Spinal cord (tissue), 9 donors: ENCODE measurements at regions not wholly inside any gene's neighbourhood (a gene's known extent, or its start where the extent isn't known, plus 50 kb on each side); places are given as distances from the start of the nearest gene placed in this dataset.
A peak's percentile ranks its signal among the peaks of the same experiment; 100 is the strongest.

Source experiments
- DNase-seq, 6 donors: peaks; one replicate each; pipeline versions ENCODE4 v3.0.0 to v3.0.0-alpha.2; 2013 to 2015; ENCODE audit warnings: low spot score in 6 of 6, low read depth in 4 of 6
- H3K27ac ChIP-seq: one replicate; pipeline ENCODE4 v1.5.1; 2013; ENCODE audit warnings: low read depth, low read length, control low read depth
- H3K27me3 ChIP-seq: one replicate; pipeline ENCODE4 v1.6.1; 2013; ENCODE audit warnings: low read length; ENCODE audit not compliant: control insufficient read depth, insufficient read depth
- H3K36me3 ChIP-seq: one replicate; pipeline ENCODE4 v1.6.1; 2013; ENCODE audit warnings: low read length; ENCODE audit not compliant: control insufficient read depth, insufficient read depth
- H3K4me1 ChIP-seq: one replicate; pipeline ENCODE4 v1.6.1; 2013; ENCODE audit warnings: low read length; ENCODE audit not compliant: control insufficient read depth, insufficient read depth
- H3K4me3 ChIP-seq: one replicate; pipeline ENCODE4 v1.5.1; 2013; ENCODE audit warnings: low read depth, low read length, control low read depth
- H3K9me3 ChIP-seq: one replicate; pipeline ENCODE4 v1.6.1; 2013; ENCODE audit warnings: low read length; ENCODE audit not compliant: control insufficient read depth, insufficient read depth
- WGBS: methylation state at CpG from one replicate; pipeline ENCODE4 v1.1.5; 2013; ENCODE audit warnings: missing lambda C conversion rate; ENCODE audit not compliant: insufficient coverage; 5-methylcytosine and 5-hydroxymethylcytosine counted together
- donor health status: healthy.

- WGBS = no CpG with 5 or more reads among the region's 1 CpG
- Histone ChIP-seq H3K9me3 (no peaks in the 10 kb centered on the region), H3K36me3 (no peaks in the 10 kb centered on the region), H3K27ac (no peak overlapping the region), H3K27me3 (no peaks in the 10 kb centered on the region), H3K4me1 (no peaks in the 10 kb centered on the region), H3K4me3 (no peak overlapping the region)
- DNase-seq = no peak
Measured at GRCh38 chr2:66903183-66903582, 468.3 kb downstream of the MEIS1 start.

GRCh38 chr2:66903745-66904465, 469.0 kb downstream of the MEIS1 start:
- Histone ChIP-seq H3K9me3 (no peaks in the 10 kb centered on the region), H3K36me3 (no peaks in the 10 kb centered on the region), H3K4me3 (no peak overlapping the region), H3K27me3 (no peaks in the 10 kb centered on the region), H3K27ac (no peak overlapping the region), H3K4me1 (no peaks in the 10 kb centered on the region)
- 87% methylated on average over 8 of the region's 9 CpGs for WGBS
- peak in 1 of 6 donors; percentile 42 for DNase-seq

- no peak for DNase-seq
- no peaks in the 10 kb centered on the region for H3K36me3 ChIP-seq
Measured at GRCh38 chr2:66915237-66915636, 480.3 kb downstream of the MEIS1 start.

GRCh38 chr2:66919286-66919685, 477.8 kb upstream of the ETAA1 start:
- no peaks in the 10 kb centered on the region for H3K4me1 ChIP-seq
- H3K27ac ChIP-seq = no peak overlapping the region
- H3K4me3 ChIP-seq = no peak overlapping the region
- no peaks in the 10 kb centered on the region for H3K27me3 ChIP-seq
- DNase-seq = no peak
- whole genome bisulfite sequencing = no CpG with 5 or more reads among the region's 1 CpG
- H3K36me3 ChIP-seq = no peaks in the 10 kb centered on the region
- H3K9me3 ChIP-seq = no peaks in the 10 kb centered on the region

More at GRCh38 chr2:66915237-66915636, 480.3 kb downstream of the MEIS1 start:
- H3K27ac ChIP-seq = no peak overlapping the region
- no peaks in the 10 kb centered on the region for H3K27me3 ChIP-seq
- H3K4me3 ChIP-seq = no peak overlapping the region
- no peaks in the 10 kb centered on the region for H3K4me1 ChIP-seq
- no peaks in the 10 kb centered on the region for H3K9me3 ChIP-seq
- no CpG with 5 or more reads among the region's 2 CpGs for WGBS

GRCh38 chr2:66920415-66920814, 476.7 kb upstream of the ETAA1 start:
- WGBS = 100% methylated on average over 1 of the region's 2 CpGs
- no peaks in the 10 kb centered on the region for H3K36me3 ChIP-seq
- H3K4me3 ChIP-seq = no peak overlapping the region
- no peak overlapping the region for H3K27ac ChIP-seq
- no peaks in the 10 kb centered on the region for H3K4me1 ChIP-seq
- DNase-seq = no peak
- H3K27me3 ChIP-seq = no peaks in the 10 kb centered on the region
- no peaks in the 10 kb centered on the region for H3K9me3 ChIP-seq

GRCh38 chr2:66925128-66925527, 472.0 kb upstream of the ETAA1 start:
- H3K4me1 ChIP-seq = no peaks in the 10 kb centered on the region
- H3K36me3 ChIP-seq = no peaks in the 10 kb centered on the region
- no peak overlapping the region for H3K4me3 ChIP-seq
- no peak overlapping the region for H3K27ac ChIP-seq
- WGBS = 83% methylated on average over 1 of the region's 1 CpG
- DNase-seq = no peak
- H3K27me3 ChIP-seq = no peaks in the 10 kb centered on the region
- H3K9me3 ChIP-seq = no peaks in the 10 kb centered on the region

DNA sequence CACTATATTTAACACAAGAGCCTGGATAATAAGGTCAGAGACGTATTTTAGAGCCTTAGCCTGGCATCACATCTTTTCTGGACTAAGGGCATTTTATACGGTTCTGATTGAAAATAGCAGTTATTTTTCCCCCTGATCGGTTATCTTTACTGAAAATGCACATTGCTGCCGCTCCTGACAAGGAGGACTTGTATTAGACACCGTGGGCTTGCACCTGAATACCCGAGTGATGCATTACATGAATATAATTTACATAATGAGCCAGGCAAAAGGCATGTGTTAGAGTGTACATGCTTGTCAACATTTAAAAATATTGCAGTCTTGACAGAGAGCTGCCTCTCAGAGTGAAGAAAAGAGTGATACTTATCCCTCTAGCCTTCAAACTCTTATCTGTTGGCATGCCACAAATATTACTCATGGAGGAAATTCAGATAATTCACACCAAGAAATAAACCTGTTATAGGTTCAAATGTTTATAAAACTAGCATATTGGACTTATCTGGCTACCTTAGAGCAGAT, 470.5 kb upstream of the ETAA1 start:
- no peaks in the 10 kb centered on the region for H3K27me3 ChIP-seq
- H3K4me1 ChIP-seq = no peaks in the 10 kb centered on the region
- no peaks in the 10 kb centered on the region for H3K36me3 ChIP-seq
- 90% methylated on average over 4 of the region's 6 CpGs for WGBS
- H3K9me3 ChIP-seq = no peaks in the 10 kb centered on the region
- H3K27ac ChIP-seq = no peak overlapping the region
- peak in 1 of 6 donors; percentile 62 for DNase-seq
- no peak overlapping the region for H3K4me3 ChIP-seq

DNA sequence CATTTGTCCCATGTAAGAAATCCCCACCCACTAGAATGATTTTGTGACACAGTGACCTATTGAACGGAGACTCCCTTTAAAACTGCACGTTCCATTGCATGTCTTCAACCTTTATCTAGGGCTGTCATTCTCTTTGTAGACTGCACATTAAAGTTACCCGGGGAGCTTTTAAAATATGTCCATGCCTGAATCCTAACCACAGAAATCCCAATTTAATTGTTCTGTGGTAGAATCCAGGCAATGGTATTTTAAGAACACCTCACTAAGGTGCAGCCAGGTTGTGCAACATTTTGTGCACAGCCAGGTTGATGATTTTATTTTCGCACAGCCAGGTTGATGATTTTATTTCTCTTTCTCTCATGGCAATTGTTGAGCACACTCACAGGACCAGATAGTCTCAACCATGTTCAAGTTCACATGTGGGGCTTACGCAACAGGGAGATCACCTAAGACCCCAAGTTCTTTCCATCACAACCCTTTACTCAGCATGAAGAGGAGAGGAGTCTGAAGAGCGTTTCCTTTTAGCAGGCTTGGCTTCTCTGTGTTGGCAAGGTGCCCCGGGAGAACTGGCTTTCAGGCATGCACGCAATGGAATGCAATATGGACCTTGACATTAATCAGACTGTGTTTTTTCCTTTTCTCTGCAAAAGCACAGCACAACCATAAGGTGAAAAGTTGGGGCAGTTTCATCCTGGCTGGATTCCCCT, 467.3 kb upstream of the ETAA1 start:
- DNase-seq = peak in 5 of 6 donors; percentile 19 to 80 (median 30)
- no peak overlapping the region for H3K27ac ChIP-seq

GRCh38 chr2:66930339-66931220, 466.6 kb upstream of the ETAA1 start:
- no peak overlapping the region for H3K4me3 ChIP-seq
- no peak overlapping the region for H3K27ac ChIP-seq
- no peaks in the 10 kb centered on the region for H3K9me3 ChIP-seq
- DNase-seq = peak in 2 of 6 donors; percentile 10 to 44
- no peaks in the 10 kb centered on the region for H3K27me3 ChIP-seq
- H3K36me3 ChIP-seq = no peaks in the 10 kb centered on the region
- 67% methylated on average over 1 of the region's 3 CpGs for WGBS
- no peaks in the 10 kb centered on the region for H3K4me1 ChIP-seq

More for the DNA sequence above, 467.3 kb upstream of the ETAA1 start:
- H3K36me3 ChIP-seq = no peaks in the 10 kb centered on the region
- whole genome bisulfite sequencing = 62% methylated on average over 3 of the region's 8 CpGs
- no peaks in the 10 kb centered on the region for H3K9me3 ChIP-seq
- no peaks in the 10 kb centered on the region for H3K27me3 ChIP-seq
- no peaks in the 10 kb centered on the region for H3K4me1 ChIP-seq
- no peak overlapping the region for H3K4me3 ChIP-seq
